HCT116 (cell line): ENCODE measurements at regions not wholly inside any gene's neighbourhood (a gene's known extent, or its start where the extent isn't known, plus 50 kb on each side); places are given as distances from the start of the nearest gene placed in this dataset.

Experiments
- EZH2phosphoT487 ChIP-seq: fragments of 200-600 bp; IDR thresholded peaks from 2 replicates; pipeline ENCODE4 v1.6.1; 2018; ENCODE audit warnings: antibody characterized with exemption, borderline replicate concordance
- FOSL1 ChIP-seq: IDR thresholded peaks from 2 replicates; pipeline ENCODE4 v1.6.1; 2012; ENCODE audit warnings: low read depth
- SP1 ChIP-seq: IDR thresholded peaks from 2 replicates; pipeline ENCODE4 v1.6.1; 2012; ENCODE audit warnings: low read depth
- TF ChIP-seq, protein P1 (sequence below): IDR thresholded peaks from 2 replicates; pipeline ENCODE4 v1.6.1; 2011; ENCODE audit warnings: mild to moderate bottlenecking, low read length, moderate library complexity; ENCODE audit not compliant: insufficient replicate concordance; ENCODE audit errors: extremely low read depth
- TF ChIP-seq, protein P2 (sequence below), 3 experiments: fragments of 200-600 bp in 1 of 3; sonication (generic) in 1 of 3; IDR thresholded peaks in 2 of 3; conservative IDR thresholded peaks in 1 of 3; 2 replicates each; pipeline ENCODE4 v1.5.1; 2012 to 2017; ENCODE audit warnings: low read depth in 2 of 3, low read length in 2 of 3, antibody characterized with exemption in 1 of 3, borderline replicate concordance in 1 of 3, control low read depth in 1 of 3, mild to moderate bottlenecking in 1 of 3, mixed read lengths in 1 of 3, mixed run types in 1 of 3, moderate library complexity in 1 of 3; ENCODE audit not compliant: insufficient read depth in 1 of 3

DNA sequence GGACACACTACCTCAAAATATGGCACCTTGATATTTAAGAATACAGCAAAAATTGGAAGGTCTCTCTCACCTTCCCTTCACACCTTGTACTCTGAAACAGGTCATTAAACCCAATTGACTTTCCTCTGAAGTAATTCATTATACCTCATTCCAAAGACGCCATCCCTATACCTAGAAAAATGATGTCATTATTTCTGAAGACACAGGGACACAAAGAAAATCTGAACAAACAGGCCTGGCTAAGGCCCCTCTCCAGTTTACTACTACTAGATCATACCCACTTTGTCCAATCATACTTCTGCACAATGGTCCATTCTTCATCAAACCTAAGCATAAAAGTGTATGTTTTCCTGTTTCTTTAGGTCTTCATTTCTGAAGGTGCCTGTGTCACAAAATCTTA, 156.9 kb downstream of the RASSF9 start:
- TF ChIP-seq, protein P1, sequence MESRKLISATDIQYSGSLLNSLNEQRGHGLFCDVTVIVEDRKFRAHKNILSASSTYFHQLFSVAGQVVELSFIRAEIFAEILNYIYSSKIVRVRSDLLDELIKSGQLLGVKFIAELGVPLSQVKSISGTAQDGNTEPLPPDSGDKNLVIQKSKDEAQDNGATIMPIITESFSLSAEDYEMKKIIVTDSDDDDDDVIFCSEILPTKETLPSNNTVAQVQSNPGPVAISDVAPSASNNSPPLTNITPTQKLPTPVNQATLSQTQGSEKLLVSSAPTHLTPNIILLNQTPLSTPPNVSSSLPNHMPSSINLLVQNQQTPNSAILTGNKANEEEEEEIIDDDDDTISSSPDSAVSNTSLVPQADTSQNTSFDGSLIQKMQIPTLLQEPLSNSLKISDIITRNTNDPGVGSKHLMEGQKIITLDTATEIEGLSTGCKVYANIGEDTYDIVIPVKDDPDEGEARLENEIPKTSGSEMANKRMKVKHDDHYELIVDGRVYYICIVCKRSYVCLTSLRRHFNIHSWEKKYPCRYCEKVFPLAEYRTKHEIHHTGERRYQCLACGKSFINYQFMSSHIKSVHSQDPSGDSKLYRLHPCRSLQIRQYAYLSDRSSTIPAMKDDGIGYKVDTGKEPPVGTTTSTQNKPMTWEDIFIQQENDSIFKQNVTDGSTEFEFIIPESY = no peak
- TF ChIP-seq SP1 (no peak), FOSL1 (no peak), EZH2phosphoT487 (no peak)
- TF ChIP-seq, protein P2, sequence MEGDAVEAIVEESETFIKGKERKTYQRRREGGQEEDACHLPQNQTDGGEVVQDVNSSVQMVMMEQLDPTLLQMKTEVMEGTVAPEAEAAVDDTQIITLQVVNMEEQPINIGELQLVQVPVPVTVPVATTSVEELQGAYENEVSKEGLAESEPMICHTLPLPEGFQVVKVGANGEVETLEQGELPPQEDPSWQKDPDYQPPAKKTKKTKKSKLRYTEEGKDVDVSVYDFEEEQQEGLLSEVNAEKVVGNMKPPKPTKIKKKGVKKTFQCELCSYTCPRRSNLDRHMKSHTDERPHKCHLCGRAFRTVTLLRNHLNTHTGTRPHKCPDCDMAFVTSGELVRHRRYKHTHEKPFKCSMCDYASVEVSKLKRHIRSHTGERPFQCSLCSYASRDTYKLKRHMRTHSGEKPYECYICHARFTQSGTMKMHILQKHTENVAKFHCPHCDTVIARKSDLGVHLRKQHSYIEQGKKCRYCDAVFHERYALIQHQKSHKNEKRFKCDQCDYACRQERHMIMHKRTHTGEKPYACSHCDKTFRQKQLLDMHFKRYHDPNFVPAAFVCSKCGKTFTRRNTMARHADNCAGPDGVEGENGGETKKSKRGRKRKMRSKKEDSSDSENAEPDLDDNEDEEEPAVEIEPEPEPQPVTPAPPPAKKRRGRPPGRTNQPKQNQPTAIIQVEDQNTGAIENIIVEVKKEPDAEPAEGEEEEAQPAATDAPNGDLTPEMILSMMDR (IDR thresholded peaks at IDR 0.05 in 2 of 3, conservative IDR thresholded peaks at IDR 0.05 in 1 of 3; ENCODE audit: borderline replicate concordance in 1 of 3, insufficient read depth in 1 of 3, low read depth in 2 of 3, low read length in 2 of 3) = no peak
